CD4-positive, alpha-beta T cell treated with Interleukin-15 for 1 hour (primary cell): ENCODE measurements at regions not wholly inside any gene's neighbourhood (a gene's known extent, or its start where the extent isn't known, plus 50 kb on each side); places are given as distances from the start of the nearest gene placed in this dataset.

ENCODE experiments used
- DNase-seq: peaks from one replicate; pipeline ENCODE4 v3.0.0-alpha.2; 2020

DNA sequence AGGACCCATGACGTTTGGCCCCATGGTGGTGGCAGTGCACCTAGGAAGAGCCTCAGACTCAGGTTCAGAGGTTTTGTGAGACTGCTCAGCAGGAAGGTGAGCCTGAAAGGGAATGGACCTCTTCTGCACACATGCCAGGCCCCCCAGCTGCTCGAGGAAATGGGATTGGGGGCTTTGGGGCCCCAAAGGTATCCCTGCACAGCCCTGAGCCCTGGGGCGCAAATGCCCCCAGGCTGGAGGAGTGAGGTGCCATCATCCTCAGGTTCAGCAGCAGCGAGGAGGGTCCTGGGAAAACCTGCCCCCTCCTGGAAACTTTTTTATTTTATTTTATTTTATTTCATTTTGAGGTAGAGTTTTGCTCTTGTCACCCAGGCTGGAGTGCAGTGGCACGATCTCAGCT, 171.8 kb upstream of the MVB12B start:
- DNase-seq, result no peak

DNA sequence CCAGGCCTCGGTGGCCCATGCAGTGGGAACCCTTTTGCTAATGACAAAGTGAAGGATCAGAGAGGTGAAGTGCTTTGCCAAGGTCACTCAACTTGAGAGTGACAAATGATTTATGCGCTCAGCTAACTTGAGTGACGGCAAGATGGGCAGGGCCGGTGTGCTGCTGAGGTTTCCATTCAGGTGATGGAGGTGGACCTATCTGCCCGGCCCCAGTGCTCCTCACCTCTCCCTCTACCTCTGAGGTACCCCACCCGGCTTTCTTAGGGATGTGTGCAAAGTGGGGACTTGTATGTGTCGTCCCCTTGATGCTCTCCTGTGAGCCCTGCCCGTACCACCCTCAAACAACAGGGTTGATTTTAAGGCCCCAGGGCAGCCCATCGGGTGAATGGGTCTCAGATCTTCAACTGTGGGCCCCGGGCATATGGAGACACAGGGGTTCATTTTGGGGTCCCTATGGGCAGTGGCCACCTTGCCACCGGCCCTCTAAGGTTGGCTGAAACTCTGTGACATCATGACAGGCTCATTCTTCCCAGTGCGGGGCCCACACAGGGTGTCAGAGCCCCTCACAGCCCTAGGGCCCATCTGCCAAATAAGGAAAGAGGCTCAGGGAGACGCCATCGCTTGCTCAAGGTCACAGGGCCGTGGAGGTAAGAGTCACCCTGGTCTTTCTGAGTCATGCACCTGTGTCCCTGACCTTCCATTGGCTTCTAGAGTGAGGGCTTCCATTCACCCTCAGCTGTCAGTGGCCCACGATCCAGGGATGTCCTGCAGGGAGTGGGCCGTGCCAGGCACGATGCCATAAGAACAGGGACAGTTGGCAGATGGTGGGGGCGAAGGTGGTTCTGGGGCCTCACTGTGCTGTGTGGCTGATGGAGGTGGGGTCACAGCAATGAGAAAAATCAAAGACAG, 170.6 kb upstream of the MVB12B start:
- DNase-seq, result no peak

DNA sequence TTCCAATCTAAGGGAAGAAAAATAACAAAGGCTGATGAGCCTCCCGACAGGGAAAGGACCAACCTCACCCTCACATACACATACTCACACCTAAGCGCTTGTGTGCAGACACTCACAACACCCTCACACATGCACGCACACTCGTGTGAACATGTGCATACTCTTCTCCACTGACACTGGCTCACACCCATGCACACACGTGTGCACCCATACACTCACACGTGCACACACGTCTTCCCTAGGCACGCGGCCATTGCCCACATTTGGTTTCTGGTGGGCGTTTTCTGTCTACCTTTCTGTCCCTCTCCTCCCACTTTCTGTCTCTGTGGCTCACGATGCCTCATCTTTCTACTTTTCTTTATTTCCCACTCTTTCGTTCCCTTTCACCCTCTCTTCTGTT, 169.7 kb upstream of the MVB12B start:
- DNase-seq, result no peak

DNA sequence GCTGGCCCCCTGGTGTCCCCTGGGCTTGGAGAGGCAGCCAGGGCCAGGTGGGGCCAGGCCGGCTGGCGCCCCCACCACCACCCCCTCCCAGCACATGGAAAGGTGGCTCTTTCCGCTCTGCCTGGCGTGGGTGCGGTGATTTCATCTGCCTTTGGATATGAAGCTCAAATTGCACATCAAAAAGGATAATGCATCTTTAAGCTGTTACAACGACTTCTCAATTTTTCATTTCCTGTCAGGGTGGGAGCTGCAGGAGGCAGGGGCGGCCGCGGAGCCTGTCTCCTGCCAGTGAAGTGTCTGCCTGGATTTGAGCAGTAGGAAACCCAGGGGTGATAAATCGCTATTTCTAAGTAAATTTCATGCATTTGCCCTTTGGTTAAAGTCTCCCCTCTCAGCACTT, 169.2 kb upstream of the MVB12B start:
- no peak for DNase-seq

DNA sequence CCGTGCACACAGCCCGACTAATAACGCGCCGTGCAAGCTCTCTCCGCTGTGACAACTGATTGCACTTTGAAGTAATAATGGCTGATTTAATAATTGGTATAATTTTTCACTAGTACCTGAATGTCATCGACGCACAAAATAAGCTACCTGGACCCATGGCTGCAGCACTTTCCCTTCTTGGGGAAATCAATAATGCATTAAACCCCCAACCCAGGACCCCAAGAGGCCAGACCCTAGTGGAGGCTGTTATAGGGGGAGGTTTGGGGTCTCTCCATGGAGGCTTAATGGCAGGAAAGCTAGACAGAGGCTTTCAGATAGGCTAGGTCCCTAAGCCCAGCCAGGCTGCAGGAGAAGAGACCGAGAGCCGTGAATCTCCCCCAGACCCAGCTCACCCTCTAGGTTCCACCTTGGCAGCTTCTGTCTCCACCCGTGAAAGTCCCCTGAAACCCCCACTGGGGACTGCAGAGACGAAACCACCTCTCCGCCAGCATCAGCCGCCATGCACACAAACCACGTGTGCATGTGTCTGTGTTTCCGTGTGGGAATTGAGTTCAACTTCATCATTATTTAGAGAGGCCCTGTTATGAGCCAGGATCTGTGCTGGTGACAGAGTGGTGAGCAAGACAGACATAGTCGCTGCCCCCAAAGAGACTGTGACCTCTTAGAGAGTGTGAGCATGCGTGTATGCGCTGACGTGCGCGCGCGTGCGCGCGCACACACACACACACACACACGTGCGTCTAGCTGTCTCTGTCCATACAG, 168.6 kb upstream of the MVB12B start:
- DNase-seq, result no peak

DNA sequence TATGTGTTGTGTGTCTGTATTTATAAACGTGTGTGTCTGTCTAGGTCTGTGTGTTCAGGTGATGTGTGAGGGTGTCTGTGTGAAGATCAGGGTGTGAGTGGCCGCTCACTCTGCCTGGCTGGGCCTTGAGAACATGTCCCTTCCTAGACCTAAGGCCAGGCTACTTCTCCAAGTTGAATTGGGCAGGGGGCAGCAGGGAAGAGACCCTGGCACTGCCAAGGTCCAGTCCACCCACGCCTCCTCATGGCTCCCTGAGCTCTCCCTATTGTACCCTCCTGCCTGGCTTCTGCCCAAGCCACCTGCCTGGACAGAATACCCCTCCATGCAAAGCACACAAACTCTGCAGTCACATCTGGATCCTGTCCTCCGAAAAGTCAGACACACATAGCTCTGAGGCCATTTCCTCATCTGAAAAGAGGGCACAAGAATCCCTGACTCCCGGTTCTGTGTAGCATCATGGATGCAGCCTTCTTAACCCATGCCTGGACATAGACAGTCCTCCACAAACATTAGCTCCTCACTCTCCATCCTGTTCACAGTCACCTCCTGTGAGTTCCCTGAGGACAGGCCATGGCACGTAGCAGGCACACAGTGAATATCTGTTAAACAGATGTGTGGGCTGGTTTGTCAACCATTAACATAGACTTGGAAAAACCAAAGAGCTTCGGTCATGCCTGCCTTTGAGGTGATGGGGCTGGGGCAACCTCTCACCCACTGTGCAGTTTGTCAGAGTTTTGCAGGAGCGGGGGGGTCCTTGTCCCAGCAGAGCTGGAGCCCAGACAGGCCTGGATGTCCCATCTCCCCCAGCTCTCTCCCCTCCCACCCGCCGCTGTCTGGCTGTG, 167.8 kb upstream of the MVB12B start:
- no peak for DNase-seq

DNA sequence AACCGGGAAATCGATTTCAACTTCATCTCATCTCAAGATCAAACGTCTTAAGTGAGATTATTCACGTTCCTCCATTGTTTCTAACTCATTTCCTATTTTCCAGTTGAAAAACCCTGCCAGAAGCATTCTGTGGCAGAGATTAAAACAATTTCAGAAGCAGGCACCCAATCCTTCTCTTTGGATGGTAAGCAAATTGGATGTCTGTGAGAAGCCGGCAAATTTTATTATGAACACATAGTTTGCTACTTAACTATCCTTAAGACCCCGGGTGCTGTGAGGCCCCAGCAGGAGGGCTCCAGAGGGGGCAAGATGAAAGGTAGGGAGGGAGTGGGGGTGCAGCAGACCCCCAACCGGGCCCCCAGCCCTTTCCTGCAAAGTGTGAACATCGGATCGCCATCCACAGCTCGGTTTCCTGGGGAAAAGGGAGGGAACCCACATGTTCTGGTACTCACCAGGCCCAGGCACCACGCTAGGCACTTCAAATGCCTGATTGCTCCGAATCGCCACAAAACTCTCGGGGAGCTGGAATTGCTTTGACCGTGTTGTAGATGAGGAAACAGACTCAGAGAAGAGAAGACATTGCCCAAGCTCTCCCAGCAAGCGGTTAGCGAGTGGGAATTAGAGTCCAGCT, 167.1 kb upstream of the MVB12B start:
- DNase-seq, result no peak

DNA sequence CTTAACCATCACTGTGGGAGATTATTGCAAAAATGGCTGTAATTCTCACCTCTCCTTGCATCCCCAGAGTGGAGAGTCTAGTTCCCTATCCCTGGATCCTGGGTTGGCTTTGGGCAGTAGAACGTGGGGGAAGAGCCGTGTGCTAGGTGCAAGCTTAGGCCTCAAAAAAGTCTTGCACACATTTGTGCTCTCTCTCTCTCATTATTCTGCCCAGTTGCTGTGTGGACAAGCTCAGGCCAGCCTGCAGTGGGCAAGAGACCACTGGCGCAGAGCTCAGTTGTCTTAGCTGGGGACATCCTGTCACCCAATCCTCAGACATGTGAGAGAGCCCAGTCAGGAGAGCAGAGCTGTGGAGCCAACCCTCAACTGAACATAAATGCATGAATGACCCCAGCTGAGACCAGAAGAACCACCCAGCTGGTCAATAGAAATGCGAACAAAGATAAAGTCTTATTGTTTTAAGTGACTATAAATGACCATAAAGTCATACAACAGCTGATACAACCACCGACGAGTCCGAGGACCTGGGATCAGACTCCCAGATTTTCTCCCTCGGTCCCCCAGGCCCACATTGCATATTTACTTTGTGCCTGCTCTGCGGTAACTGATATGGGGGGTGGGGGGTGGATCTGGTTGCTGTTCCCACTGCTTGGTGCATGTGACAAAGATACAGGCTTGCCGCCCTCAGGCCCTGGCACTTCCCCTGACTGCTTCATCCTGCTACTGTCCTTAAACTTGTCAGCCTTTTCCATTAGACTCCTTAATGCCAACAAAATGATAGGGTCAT, 166.4 kb upstream of the MVB12B start:
- no peak for DNase-seq

DNA sequence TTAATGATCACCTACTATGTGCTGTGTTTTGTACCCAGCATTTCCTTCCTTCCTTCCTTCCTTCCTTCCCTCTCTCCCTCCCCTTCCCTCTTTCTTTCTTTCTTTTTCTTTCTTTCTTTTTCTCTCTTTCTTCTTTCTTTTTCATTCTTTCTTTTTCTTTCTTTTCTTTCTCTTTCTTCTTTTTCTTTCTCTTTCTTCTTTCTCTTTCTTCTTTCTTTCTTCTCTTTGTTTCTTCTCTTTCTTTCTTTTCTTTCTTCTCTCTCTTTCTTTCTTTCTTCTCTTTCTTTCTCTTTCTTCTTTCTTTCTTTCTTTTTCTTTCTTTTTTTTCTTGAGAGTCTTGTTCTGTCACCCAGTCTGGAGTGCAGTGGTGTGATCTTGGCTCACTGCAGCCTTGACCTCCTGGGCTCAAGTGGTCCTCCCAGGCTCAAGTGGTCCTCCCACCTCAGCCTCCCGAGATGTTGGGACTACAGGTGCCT, 165.7 kb upstream of the MVB12B start:
- no peak for DNase-seq

DNA sequence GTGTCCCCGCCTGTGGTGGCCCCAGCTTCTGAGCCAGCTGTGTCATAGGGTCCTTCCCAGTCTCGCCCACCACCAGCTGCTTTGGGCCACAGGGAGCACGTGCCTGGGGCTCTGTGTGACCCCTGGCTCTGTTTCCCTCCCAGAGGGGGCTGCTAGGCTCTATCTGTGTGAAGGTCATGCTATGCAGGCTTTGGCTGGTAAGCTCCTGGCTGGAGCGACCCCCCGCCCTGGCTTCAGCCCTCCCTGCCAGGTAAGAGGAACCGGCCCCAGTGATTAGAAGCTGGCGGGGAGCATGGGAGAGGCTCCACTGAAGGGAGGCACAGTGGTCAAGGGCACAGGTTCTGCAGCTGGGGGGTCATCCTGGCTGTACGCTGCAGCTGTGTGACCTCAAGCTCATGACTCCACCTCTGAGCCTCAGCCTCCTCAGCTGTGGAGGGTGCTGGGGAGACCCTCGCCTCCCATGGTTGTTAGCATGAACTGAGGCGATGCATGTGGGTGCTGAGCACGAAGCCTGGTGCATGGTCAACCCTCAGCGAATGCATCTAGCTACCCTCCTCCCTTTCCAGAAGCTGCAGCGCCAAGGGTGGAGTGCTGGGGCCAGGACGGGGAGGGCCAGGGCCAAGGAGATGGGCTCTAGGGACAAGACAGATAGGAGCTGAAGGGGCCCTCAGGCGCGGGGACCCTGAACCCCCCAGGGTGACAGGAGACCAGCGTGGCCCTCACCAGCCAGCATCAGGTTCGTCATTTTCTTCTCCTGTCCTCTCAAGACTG, 163.8 kb upstream of the MVB12B start:
- DNase-seq, result no peak

DNA sequence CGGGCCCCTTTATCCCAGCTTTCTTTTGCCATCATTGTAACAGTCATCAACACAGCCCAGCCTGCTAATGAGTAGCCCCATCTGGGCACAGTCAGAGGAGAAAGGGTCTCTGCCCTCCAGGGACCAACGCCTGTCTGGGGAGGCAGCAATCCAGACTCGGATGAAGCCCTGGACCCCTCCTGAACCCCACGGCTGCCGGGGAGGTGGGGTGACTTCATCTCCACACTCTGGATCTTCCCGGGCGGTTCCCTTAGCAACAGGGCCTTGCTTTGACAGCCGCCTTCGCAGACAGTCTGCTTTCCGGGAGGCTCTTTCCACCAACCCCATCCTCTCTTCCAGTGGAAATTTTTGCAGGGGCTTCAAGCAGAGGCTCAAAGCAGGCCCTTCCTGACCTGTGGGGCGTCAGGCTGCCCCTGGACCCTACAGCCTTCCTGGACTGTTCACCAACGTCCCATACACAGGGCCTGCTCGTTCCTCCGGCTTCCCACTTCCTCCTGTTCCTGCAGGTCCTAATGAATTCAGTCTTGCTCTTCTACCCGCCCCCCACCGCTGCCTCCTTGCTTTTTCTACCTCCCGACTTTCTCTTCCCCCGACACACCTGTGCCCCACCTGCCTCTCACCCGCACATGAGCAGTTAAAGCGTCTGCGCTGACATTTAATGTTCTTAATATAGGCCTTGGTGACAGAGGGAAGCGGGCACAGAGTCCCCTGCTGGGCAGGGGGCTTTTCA, 161.7 kb upstream of the MVB12B start:
- no peak for DNase-seq

DNA sequence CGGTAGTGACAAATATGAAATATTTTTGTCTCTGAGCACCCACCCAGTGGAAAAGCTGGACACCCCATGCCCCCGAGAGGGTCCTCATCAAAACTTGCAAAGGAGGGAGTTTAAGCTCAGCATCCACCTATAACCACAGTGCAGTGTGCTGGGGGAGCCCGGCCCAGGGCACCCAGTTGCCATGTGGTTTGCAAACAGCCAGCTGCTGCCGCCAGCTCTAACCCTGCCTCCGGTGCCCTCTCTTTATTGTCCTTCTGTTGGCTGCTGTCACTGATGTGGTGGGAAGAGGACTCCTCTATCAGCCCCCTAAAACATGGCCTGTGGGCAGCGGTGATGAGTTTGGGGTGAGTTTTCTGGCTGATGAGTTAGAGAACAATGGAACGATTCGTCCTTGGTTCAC, 160.9 kb upstream of the MVB12B start:
- no peak for DNase-seq

DNA sequence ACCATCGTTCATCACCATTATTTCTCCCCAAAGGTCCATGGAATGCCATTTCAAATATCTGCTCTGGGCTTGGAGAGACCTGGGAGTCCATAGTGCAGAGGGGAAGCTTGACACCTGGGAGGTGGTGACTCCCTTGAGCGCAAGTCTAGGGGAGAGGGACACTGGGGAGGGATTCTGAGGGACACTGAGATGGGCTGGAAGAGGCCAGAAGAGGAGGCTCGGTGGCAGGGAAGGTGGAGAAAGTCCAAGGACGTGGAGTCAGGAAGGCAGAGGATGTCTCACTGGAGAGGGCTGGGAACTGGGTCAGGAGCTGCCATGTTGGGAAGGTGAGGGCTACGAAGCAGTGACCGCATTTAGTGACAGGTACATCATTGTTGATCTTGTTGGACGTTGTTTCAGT, 160.3 kb upstream of the MVB12B start:
- no peak for DNase-seq

DNA sequence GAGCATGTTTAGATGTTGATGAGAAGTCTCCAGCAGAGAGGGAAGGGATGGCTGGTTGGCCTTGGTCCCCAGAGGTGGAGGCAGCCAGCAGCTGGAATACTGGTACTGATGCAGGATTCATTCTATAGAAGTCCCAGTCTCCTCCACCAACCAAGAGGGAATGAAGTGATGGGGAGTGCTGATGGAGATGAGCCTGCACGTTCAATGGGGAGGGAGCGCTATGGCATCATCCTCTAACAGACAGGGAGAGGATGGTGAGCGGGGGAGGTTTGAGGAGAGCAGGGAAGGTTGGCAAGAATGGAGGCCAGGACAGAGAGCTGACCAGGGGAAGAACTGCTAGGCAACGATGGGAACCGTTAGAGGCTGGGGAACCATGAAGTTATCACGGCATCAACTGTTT, 159.8 kb upstream of the MVB12B start:
- DNase-seq, result no peak

DNA sequence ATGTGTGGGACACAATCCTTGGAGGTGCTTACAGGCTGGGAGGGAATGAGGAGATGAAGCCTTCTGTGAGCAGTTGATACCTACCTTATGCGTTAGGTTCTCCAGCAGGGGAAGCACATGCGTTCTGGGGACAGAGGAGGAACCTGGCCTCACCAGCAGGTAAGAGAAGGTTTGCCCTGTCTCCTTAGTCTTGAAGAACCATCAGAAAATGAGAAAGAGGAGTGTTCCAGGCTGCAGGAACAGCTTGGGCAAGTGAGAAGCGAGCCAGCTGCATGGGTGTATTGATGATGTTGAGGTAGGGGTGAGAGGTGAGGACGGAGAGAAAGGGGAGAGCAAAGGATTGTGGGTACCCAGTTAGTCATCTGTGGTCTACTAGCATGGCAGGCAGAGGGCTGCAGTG, 156.9 kb upstream of the MVB12B start:
- DNase-seq, result no peak

DNA sequence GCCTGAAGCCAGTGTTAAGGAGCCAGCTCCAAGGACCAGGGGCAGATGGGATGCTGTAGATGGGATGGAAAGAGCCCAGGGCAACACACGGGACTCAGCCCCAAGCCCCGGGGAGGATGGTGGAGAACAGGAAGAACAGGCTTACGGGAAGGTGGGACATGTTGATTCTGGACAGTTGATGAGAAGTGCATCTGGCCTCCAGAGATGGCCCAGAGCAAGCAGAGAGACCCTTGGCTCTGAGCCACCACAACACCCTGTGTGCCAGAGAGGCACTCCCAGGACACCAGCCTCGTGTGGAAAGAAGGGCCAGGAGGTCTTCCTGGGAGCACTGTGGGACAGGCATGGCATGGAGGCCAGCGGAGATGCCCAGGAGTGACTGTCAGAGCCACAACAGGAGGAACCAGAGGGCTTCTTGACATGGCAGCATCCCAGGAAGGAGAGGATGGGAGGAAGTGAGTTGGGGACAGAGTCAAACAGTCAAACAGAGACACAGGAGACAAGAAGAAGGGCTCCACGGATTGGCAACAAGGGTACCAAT, 156.3 kb upstream of the MVB12B start:
- no peak for DNase-seq

DNA sequence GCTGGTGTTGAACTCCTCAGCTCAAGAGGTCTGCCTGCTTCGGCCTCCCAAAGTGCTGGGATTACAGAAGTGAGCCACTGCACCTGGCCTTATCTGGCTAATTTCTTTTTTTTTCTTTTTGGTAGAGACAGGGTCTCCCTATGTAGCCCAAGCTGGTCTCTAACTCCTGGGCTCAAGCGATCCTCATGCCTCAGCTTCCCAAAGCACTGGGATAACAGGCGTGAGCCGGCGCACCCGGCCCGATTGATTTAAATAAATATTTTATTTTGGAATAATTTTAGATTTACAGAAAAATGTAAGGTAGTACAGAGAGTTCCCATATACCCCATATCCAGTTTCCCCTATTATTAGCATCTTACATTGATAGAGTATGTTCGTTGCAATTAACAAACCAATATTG, 155.0 kb upstream of the MVB12B start:
- DNase-seq, result no peak

DNA sequence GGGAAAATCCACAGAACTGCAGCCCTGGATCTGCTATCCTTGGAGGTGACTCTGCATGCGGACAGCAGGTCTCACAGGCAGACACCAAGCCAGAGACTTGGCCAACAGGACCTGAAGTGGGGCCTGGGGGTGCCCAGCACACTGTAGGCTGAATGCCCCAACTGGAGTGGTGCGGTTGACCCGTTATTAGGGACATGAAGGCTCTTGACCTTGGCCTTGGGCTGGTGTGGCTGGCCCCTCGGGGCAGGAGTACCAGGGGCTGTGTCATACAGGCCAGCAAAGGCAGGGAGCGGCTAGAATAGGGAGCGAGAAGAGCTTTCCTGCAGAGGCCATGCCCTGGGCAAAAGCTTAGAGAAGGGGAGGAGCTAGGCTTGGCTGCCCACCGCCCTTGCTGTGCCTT, 153.2 kb upstream of the MVB12B start:
- DNase-seq, result no peak

DNA sequence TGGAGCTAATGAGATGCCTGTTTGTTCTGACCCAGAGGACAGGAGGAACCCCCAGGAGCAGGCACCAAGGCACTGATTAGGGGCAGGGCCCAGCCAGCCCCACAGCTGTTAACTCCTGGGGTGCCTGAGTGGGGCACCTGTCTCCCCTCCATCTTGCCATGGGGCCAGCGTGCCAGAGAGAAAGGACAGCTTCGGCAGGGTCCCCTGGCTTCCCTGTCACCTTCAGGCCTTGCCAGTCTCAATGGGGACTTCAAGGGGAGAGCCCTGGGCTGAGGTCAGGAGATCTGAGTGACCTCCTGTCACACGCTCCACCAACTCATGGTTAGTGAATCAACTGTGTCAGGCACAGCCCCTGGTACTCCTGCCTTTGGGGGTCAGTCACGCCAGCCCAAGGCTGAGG, 152.7 kb upstream of the MVB12B start:
- DNase-seq, result no peak

DNA sequence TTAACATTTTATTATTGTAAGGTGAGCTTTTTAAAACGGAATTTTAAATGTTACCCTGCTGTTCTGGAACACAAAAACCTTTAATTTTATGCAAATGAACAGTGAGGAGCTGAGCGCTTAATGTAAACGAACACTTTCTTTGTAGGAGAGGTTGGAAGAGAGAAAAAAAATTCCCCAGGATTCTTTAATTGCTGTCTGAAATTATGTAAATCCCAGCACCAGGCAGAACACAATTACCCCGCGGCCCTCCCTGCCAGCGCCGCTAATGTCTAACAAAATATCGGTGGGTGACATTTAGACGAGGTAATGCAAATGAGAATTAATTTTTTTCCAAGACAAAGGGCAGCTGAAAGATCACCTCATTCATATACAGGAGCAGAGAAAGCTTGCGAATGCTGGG, 143.4 kb upstream of the MVB12B start:
- no peak for DNase-seq
